HL-60 (cell line): ENCODE measurements at regions not wholly inside any gene's neighbourhood (a gene's known extent, or its start where the extent isn't known, plus 50 kb on each side); places are given as distances from the start of the nearest gene placed in this dataset.

Experiments used
- DNase-seq, 2 experiments: peaks; one replicate each; pipeline ENCODE4 v3.0.0-alpha.2; 2010 to 2020; ENCODE audit warnings: low read depth in 1 of 2, low spot score in 1 of 2
- H3K27ac ChIP-seq: fragments of 250-450 bp; sonication (Bioruptor Pico); replicated peaks from 2 replicates; pipeline ENCODE4 v1.5.1; 2020; ENCODE audit warnings: mild to moderate bottlenecking, moderate library complexity
- H3K27me3 ChIP-seq: fragments of 250-450 bp; sonication (Bioruptor Pico); 2 replicates; pipeline ENCODE4 v1.5.1; 2021; ENCODE audit warnings: mild to moderate bottlenecking, moderate library complexity; ENCODE audit not compliant: insufficient read depth, poor library complexity, severe bottlenecking
- H3K4me3 ChIP-seq: replicated peaks from 2 replicates; pipeline ENCODE4 v1.5.1; 2011; ENCODE audit warnings: mild to moderate bottlenecking, control low read depth, low read length; ENCODE audit not compliant: insufficient read depth
- CTCF ChIP-seq: IDR thresholded peaks from one replicate; pipeline ENCODE4 v1.5.1; 2011; ENCODE audit warnings: low read length, control low read depth, inconsistent platforms; ENCODE audit not compliant: insufficient read depth
- GABPA ChIP-seq: IDR thresholded peaks from 2 replicates; pipeline ENCODE4 v1.6.1; 2012; ENCODE audit warnings: low read depth
- POLR2AphosphoS5 ChIP-seq: IDR thresholded peaks from 2 replicates; pipeline ENCODE4 v1.6.1; 2012; ENCODE audit warnings: low read depth
- REST ChIP-seq: IDR thresholded peaks from 2 replicates; pipeline ENCODE4 v1.6.1; 2012; ENCODE audit warnings: low read depth; ENCODE audit not compliant: insufficient replicate concordance
- SPI1 ChIP-seq: IDR thresholded peaks from 2 replicates; pipeline ENCODE4 v1.6.1; 2012; ENCODE audit warnings: low read depth, mild to moderate bottlenecking, borderline replicate concordance

- no peak for TF ChIP-seq GABPA
- TF ChIP-seq CTCF = no peak
- TF ChIP-seq REST = no peak
- no peak for TF ChIP-seq POLR2AphosphoS5
- TF ChIP-seq SPI1 = no peak
- no peak for DNase-seq
- no peak overlapping the region for H3K27ac ChIP-seq
- H3K27me3 ChIP-seq = no peaks in the 10 kb centered on the region
- H3K4me3 ChIP-seq = no peak overlapping the region
These were observed 186.9 kb upstream of the GMDS start for GRCh38 chr6:2432292-2432691.

- no peaks in the 10 kb centered on the region for H3K27me3 ChIP-seq
- DNase-seq = no peak
These were observed 185.2 kb upstream of the GMDS start for GRCh38 chr6:2430612-2431011.

GRCh38 chr6:2429460-2429859 lies 184.1 kb upstream of the GMDS start:
- no peak overlapping the region for H3K27ac ChIP-seq
- H3K27me3 ChIP-seq = no peaks in the 10 kb centered on the region
- no peak for TF ChIP-seq REST
- no peak for TF ChIP-seq CTCF
- no peak for TF ChIP-seq POLR2AphosphoS5
- no peak for TF ChIP-seq SPI1
- no peak for TF ChIP-seq GABPA
- H3K4me3 ChIP-seq = no peak overlapping the region
- DNase-seq = no peak

More at GRCh38 chr6:2430612-2431011, 185.2 kb upstream of the GMDS start:
- no peak for TF ChIP-seq CTCF
- TF ChIP-seq REST = no peak
- no peak for TF ChIP-seq GABPA
- TF ChIP-seq SPI1 = no peak
- no peak for TF ChIP-seq POLR2AphosphoS5
- no peak overlapping the region for H3K4me3 ChIP-seq
- no peak overlapping the region for H3K27ac ChIP-seq
